Stimulated activated CD4-positive, alpha-beta T cell treated with anti-CD3 and anti-CD28 coated beads, Interleukin-15, amount 100 ng/mL, for 24 hours (primary cell): ENCODE measurements at regions not wholly inside any gene's neighbourhood (a gene's known extent, or its start where the extent isn't known, plus 50 kb on each side); places are given as distances from the start of the nearest gene placed in this dataset.
"Not testable (repeated sequence)": the region's sequence is repeated elsewhere in the genome, so short reads cannot be mapped to it uniquely, and the experiment has no call there.

Experiments used
- DNase-seq: peaks from one replicate; pipeline ENCODE4 v3.0.0-alpha.2; 2020

- no peak for DNase-seq
Measured at GRCh38 chr21:27380303-27380702, 413.4 kb upstream of the ADAMTS5 start.

DNA sequence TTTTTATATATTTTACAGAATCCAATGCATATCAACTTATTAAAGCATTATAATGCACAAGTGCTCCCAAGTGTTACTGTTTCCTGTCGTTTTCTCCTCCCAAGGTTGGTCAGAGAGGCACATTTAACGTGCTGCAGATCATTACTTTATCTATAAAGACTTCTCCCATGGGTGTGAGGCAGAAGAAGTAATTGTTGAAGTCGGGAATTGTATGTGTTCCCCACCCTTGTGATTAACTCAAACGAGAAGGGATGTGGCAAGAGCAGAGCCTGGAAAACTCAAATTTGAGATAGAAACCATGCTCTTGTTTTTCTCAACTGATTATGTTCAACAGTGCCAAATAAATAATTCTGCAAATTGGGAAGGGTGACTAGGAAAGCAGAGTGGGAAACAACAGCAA, 412.5 kb upstream of the ADAMTS5 start:
- DNase-seq: no peak

- no peak for DNase-seq
Measured at GRCh38 chr21:27372381-27372780, 405.5 kb upstream of the ADAMTS5 start.

DNA sequence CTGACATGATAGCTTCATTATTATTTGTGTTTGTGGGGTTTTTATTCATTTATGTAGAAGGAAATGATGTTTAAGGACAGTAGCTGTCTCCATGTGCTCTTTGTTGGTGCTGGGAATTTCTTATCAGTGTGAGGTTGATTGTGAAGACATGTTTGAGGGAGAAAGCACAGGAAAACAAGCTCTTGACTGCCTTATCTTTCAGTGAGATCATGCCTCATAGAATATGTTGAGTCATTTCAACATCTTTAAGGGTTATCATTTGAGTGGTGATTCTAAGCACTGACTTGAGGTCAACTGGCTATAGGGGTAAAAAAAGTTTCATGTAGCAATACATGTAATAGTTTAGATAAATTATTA, 405.1 kb upstream of the ADAMTS5 start:
- DNase-seq: no peak

DNA sequence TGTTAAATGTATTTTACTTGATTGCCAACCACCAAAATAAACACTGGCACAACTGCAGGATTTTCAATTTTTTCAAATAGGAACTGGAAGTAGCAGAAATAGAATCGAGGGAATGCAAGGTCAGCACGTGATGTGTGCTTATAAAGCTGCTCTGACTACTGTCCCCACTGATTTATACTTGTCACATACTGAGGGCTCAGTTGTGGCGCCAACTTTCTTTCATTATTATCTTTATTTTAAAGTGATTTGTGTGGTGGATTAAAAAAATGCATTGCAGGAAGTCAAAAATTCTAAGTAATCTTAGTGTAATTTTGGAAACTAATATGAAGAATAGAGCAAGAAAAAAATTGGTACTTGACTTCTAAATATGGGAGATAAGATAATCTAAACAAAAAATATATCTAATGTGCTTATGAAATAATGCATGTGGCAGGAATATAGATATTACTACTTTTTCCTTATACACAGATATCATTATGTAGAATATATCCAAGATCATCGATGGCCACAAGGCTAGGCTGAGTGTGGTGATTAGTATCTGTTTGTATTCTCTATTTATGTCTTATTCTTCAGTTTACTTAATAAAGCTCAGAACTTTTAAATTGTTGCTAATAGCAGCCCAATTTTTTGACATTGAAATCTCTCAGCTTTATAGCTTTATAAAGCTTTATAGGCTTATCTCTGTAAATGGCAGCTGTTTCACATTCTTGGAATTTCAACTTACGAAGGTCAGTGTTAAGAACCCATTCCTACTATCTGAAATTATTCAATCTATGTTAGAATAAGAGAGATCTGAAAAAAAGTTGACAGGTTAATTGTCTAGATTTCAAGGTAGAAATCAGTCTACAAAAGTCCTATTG, 404.5 kb upstream of the ADAMTS5 start:
- no peak for DNase-seq

- DNase-seq: no peak
Measured at GRCh38 chr21:27369978-27370571, 403.2 kb upstream of the ADAMTS5 start.

DNA sequence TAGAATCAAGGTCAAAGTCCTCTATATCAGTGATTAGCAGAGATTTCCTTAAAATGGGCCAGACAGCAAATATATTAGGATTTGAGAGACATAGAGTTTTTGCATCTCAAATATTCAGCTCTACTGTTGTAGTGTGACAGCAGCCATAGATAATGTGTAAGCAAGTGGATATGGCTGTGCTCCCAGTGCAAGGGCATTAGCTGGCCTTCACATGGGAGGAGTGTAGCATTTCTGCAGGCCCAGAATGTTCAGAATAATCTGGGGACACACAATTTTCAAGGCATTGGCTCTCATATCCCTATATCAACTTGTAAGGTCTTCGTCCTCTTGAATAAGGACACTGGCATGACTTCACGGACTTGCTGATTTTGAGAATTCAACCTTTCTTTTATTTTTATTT, 402.3 kb upstream of the ADAMTS5 start:
- DNase-seq: no peak

DNA sequence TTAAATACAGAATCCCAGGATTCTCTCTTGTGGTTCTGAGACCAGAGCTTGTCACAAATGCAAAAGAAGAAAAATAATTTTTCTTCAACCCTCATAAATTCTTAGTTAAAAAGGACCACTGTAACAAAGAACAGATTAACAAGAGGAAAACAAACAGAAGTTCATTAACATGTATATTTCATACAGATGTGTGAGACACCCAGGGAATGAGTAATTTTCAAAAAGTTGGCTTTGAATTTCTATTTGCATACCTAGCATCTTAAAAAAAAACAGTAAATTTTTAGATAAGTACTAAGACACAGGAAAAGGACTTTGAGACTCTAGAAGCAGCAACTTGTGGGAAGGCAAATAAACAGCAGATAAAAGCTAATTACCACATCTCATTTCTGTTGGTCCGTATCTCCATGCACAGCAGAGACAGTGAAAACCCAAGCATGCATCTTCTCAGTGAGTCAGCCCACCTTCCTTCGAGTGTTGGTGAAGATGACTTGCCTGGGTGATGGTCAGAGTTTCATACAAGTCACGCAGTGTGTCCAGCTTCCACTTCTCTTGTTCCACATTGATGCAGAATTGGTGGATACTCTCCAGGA, 399.9 kb upstream of the ADAMTS5 start:
- no peak for DNase-seq

GRCh38 chr21:27366036-27366435, 399.1 kb upstream of the ADAMTS5 start:
- no peak for DNase-seq

DNA sequence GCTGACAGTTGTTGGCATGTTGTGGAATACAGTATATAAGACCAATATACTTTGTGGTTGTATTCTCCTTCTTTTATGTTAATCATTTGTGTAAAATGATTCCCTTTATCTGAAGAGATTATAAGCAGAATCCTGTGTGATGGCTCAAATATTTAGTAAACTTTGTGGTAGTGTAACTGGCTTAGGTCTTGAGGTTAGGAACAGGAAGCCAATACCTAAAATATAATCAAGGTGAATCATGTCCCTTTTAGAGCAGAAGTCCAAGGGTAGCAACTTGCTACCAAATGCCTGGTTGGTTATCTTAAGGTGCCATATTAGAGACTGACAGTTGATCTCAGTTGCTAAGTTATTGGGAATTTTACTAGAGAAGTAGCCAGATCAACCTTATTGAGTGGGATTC, 398.5 kb upstream of the ADAMTS5 start:
- DNase-seq: no peak

GRCh38 chr21:27363719-27364477, 397.0 kb upstream of the ADAMTS5 start:
- no peak for DNase-seq

- no peak for DNase-seq
Measured at GRCh38 chr21:27362249-27362648, 395.4 kb upstream of the ADAMTS5 start.

- no peak for DNase-seq
Measured at GRCh38 chr21:27359141-27359540, 392.3 kb upstream of the ADAMTS5 start.

- DNase-seq: no peak
Measured at GRCh38 chr21:27352885-27353284, 386.0 kb upstream of the ADAMTS5 start.

GRCh38 chr21:27346041-27346448, 379.2 kb upstream of the ADAMTS5 start:
- no peak for DNase-seq

- no peak for DNase-seq
Measured at GRCh38 chr21:27339902-27340301, 373.0 kb upstream of the ADAMTS5 start.

GRCh38 chr21:27338007-27338406, 371.1 kb upstream of the ADAMTS5 start:
- DNase-seq: not testable (repeated sequence)

DNA sequence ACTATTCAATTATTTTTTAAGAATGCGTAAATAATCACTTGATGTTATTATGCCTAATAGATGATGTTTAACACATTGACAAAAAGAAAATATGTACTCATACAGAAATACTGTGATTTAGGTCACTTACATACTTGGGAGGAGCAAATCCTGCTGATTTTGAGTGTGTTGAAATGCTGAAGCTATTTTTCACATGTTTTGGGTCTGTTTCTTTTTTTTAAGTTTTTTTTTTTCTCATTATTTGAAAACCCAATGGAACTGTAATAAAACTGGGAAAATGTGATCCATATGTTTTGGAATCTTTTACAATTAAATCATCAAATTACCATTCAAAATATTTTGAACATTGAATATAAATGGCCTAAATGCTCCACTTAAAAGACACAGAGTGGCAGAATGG, 366.2 kb upstream of the ADAMTS5 start:
- DNase-seq: no peak

DNA sequence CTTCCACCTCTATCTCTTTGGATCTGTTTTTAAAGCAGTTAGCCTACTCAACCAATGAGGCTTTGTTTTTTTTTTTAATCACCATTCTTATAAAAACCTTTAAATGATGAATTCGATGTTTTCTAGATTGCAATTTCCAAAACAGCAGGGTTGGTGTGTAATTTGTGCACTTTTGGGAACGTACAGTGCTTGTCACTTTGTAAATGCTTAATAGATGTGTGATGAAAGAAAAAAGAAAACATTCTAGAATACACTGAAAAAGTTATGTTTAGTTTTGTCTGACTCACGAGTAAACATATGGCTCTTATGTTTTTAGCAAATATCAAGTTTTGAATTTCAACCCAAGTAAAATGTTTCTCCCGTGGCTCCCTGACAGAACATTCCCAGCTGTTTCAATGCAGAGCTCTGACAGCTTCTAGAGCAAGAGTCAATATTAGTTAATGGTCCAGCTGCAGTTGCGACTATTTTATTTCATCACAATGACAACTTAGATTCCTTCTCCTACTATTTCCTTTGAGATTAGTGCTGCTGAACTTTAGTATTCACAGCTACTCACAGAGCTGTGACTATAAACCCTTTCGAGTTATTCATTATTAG, 362.5 kb upstream of the ADAMTS5 start:
- no peak for DNase-seq

- no peak for DNase-seq
Measured at GRCh38 chr21:27326301-27326700, 359.4 kb upstream of the ADAMTS5 start.

GRCh38 chr21:27323331-27323730, 356.4 kb upstream of the ADAMTS5 start:
- no peak for DNase-seq

- no peak for DNase-seq
Measured at GRCh38 chr21:27321791-27322190, 354.9 kb upstream of the ADAMTS5 start.

- no peak for DNase-seq
Measured at GRCh38 chr21:27320868-27321267, 354.0 kb upstream of the ADAMTS5 start.
